H1 (cell line): ENCODE measurements at regions not wholly inside any gene's neighbourhood (a gene's known extent, or its start where the extent isn't known, plus 50 kb on each side); places are given as distances from the start of the nearest gene placed in this dataset.

Source experiments
- CTCF ChIA-PET: fragments of 300-600 bp; sonication (Branson Sonifier 250); formaldehyde crosslinking; loops from one replicate; lab custom pipeline; 2021; ENCODE audit not compliant: partially characterized antibody; lab: Charles Lee
- POLR2A ChIA-PET: fragments of 300-600 bp; sonication (Branson Sonifier 250); formaldehyde crosslinking; loops from one replicate; lab custom pipeline; 2021; ENCODE audit warnings: inconsistent platforms; ENCODE audit not compliant: partially characterized antibody; lab: Charles Lee
- DNase-seq, 2 experiments: peaks; one replicate each; pipeline versions ENCODE4 v3.0.0 to v3.0.0-alpha.2; 2010 to 2022; ENCODE audit warnings: low spot score in 2 of 2, low read depth in 1 of 2, mixed read lengths in 1 of 2
- FAIRE-seq: peaks from 2 replicates; lab custom pipeline; 2011; peaks lifted over from hg19 to GRCh38; lab: Jason Lieb, UNC
- H2AFZ ChIP-seq: 2 replicates; pipeline ENCODE4 v1.8.1; 2012; ENCODE audit warnings: low read length, inconsistent platforms
- H2AK5ac ChIP-seq: 2 replicates; pipeline ENCODE4 v1.6.1; 2013; ENCODE audit warnings: low read depth, low read length
- H2BK120ac ChIP-seq: replicated peaks from 2 replicates; pipeline ENCODE3; 2013; ENCODE audit warnings: low read depth, low read length, inconsistent platforms
- H2BK12ac ChIP-seq: 2 replicates; pipeline ENCODE4 v1.6.1; 2013; ENCODE audit warnings: low read depth, low read length
- H2BK15ac ChIP-seq: 2 replicates; pipeline ENCODE4 v1.6.1; 2013; ENCODE audit warnings: low read length
- H2BK20ac ChIP-seq: 2 replicates; pipeline ENCODE4 v1.6.1; 2013; ENCODE audit warnings: low read length
- H2BK5ac ChIP-seq: 2 replicates; pipeline ENCODE4 v1.6.1; 2013; ENCODE audit warnings: low read depth, low read length
- H3K14ac ChIP-seq: 2 replicates; pipeline ENCODE4 v1.6.1; 2013; ENCODE audit warnings: inconsistent platforms; ENCODE audit not compliant: insufficient read length
- H3K18ac ChIP-seq: 2 replicates; pipeline ENCODE4 v1.6.1; 2013; ENCODE audit warnings: low read length; ENCODE audit errors: extremely low read depth
- H3K23ac ChIP-seq: 2 replicates; pipeline ENCODE4 v1.6.1; 2013; ENCODE audit warnings: inconsistent platforms; ENCODE audit not compliant: insufficient read length
- H3K23me2 ChIP-seq: 2 replicates; pipeline ENCODE4 v1.6.1; 2013; ENCODE audit warnings: low read depth, low read length
- H3K27ac ChIP-seq: 2 replicates; pipeline ENCODE4 v1.6.1; 2011; ENCODE audit warnings: low read depth, low read length, inconsistent platforms
- H3K27me3 ChIP-seq, 4 experiments: replicated peaks in 1 of 4; 1 replicate in 1 of 4; 2 replicates in 3 of 4; pipeline versions ENCODE4 v1.6.1 to v1.8.1; 2011 to 2013; ENCODE audit warnings: low read length in 3 of 4, mild to moderate bottlenecking in 3 of 4, inconsistent platforms in 2 of 4, mixed read lengths in 2 of 4, moderate library complexity in 1 of 4; ENCODE audit not compliant: control insufficient read depth in 3 of 4, insufficient read depth in 3 of 4; ENCODE audit errors: extremely low read depth in 1 of 4
- H3K36me3 ChIP-seq, 4 experiments: 2 replicates each; pipeline versions ENCODE4 v1.6.1 to v1.8.1; 2011 to 2013; ENCODE audit warnings: mild to moderate bottlenecking in 4 of 4, low read length in 3 of 4, moderate library complexity in 2 of 4, control low read depth in 1 of 4, inconsistent platforms in 1 of 4; ENCODE audit not compliant: insufficient read depth in 4 of 4, control insufficient read depth in 2 of 4
- H3K4ac ChIP-seq: replicated peaks from 2 replicates; pipeline ENCODE3; 2013; ENCODE audit warnings: low read length, low read depth, mixed read lengths, inconsistent platforms; ENCODE audit not compliant: insufficient read length
- H3K4me1 ChIP-seq, 4 experiments: replicated peaks in 1 of 4; 1 replicate in 1 of 4; 2 replicates in 3 of 4; pipeline versions ENCODE4 v1.6.1 to v1.8.1; 2011 to 2013; ENCODE audit warnings: low read length in 3 of 4, inconsistent platforms in 2 of 4, mixed read lengths in 1 of 4; ENCODE audit not compliant: insufficient read depth in 4 of 4, control insufficient read depth in 3 of 4
- H3K4me2 ChIP-seq, 2 experiments: 2 replicates each; pipeline versions ENCODE4 v1.6.1 to v1.8.1; 2011 to 2013; ENCODE audit warnings: low read depth in 2 of 2, low read length in 2 of 2, control low read depth in 1 of 2, inconsistent platforms in 1 of 2, mild to moderate bottlenecking in 1 of 2; ENCODE audit not compliant: insufficient read depth in 1 of 2
- H3K4me3 ChIP-seq, 4 experiments: fragments of 200-600, 300-600 bp in 1 of 4; sonication (generic), shearing (Covaris generic), sonication (Bioruptor Twin) in 1 of 4; 2 replicates each; pipeline versions ENCODE4 v1.5.1 to v1.8.1; 2011 to 2016; ENCODE audit warnings: low read length in 4 of 4, low read depth in 3 of 4, control low read depth in 2 of 4, inconsistent platforms in 2 of 4, mild to moderate bottlenecking in 2 of 4, mixed read lengths in 1 of 4, moderate library complexity in 1 of 4; ENCODE audit not compliant: insufficient read depth in 2 of 4; ENCODE audit errors: extremely low read depth in 1 of 4
- H3K56ac ChIP-seq: replicated peaks from 2 replicates; pipeline ENCODE3; 2013; ENCODE audit warnings: low read depth, mild to moderate bottlenecking, mixed read lengths, low read length, inconsistent platforms; ENCODE audit not compliant: insufficient read length
- H3K79me1 ChIP-seq: 2 replicates; pipeline ENCODE4 v1.6.1; 2013; ENCODE audit warnings: low read depth, low read length, control low read depth
- H3K79me2 ChIP-seq, 2 experiments: 2 replicates each; pipeline versions ENCODE4 v1.6.1 to v1.8.1; 2012 to 2013; ENCODE audit warnings: low read length in 2 of 2, mild to moderate bottlenecking in 2 of 2, inconsistent platforms in 1 of 2; ENCODE audit not compliant: insufficient read depth in 2 of 2, control insufficient read depth in 1 of 2
- H3K9ac ChIP-seq, 4 experiments: replicated peaks in 1 of 4; 1 replicate in 1 of 4; 2 replicates in 3 of 4; pipeline versions ENCODE4 v1.6.1 to v1.8.1; 2011 to 2013; ENCODE audit warnings: low read depth in 3 of 4, low read length in 3 of 4, control low read depth in 2 of 4, mild to moderate bottlenecking in 2 of 4, moderate library complexity in 2 of 4, inconsistent platforms in 1 of 4; ENCODE audit errors: extremely low read depth in 1 of 4
- H3K9me3 ChIP-seq, 2 experiments: 2 replicates each; pipeline versions ENCODE4 v1.6.1 to v1.8.1; 2012 to 2013; ENCODE audit warnings: mild to moderate bottlenecking in 2 of 2, moderate library complexity in 2 of 2, control low read depth in 1 of 2, inconsistent platforms in 1 of 2, low read depth in 1 of 2, low read length in 1 of 2, mixed read lengths in 1 of 2; ENCODE audit not compliant: insufficient read depth in 2 of 2
- H4K20me1 ChIP-seq, 2 experiments: replicated peaks in 1 of 2; 2 replicates each; pipeline versions ENCODE3 to v1.8.1; 2011 to 2013; ENCODE audit warnings: inconsistent platforms in 2 of 2, low read length in 2 of 2, mild to moderate bottlenecking in 1 of 2; ENCODE audit not compliant: insufficient read depth in 2 of 2, control insufficient read depth in 1 of 2
- H4K5ac ChIP-seq: 2 replicates; pipeline ENCODE4 v1.6.1; 2013; ENCODE audit warnings: low read length, low read depth, mixed read lengths, inconsistent platforms; ENCODE audit not compliant: insufficient read length
- H4K8ac ChIP-seq: 2 replicates; pipeline ENCODE4 v1.8.0; 2013; ENCODE audit warnings: mild to moderate bottlenecking, moderate library complexity, low read length, inconsistent platforms; ENCODE audit not compliant: insufficient read depth; ENCODE audit errors: extremely low read depth
- H4K91ac ChIP-seq: replicated peaks from 2 replicates; pipeline ENCODE3; 2013; ENCODE audit warnings: low read length, mixed read lengths, inconsistent platforms; ENCODE audit not compliant: insufficient read length
- ASH2L ChIP-seq: fragments of 200-600, 300-600 bp; sonication (generic); IDR thresholded peaks from one replicate; pipeline ENCODE4 v1.7.1; 2017; ENCODE audit warnings: low read length
- ATF2 ChIP-seq: IDR thresholded peaks from 2 replicates; pipeline ENCODE4 v1.6.1; 2012; ENCODE audit warnings: low read length, inconsistent platforms
- CTCF ChIP-seq, 3 experiments: IDR thresholded peaks; 1 replicate in 2 of 3; 2 replicates in 1 of 3; pipeline versions ENCODE4 v1.5.1 to v1.6.1; 2011; ENCODE audit warnings: low read length in 3 of 3, mild to moderate bottlenecking in 3 of 3, inconsistent platforms in 2 of 3, low read depth in 1 of 3, moderate library complexity in 1 of 3; ENCODE audit not compliant: insufficient read depth in 1 of 3; ENCODE audit errors: control extremely low read depth in 1 of 3
- MAFK ChIP-seq: IDR thresholded peaks from 2 replicates; pipeline ENCODE4 v1.6.1; 2012; ENCODE audit warnings: low read depth, mild to moderate bottlenecking, improper control_type of control experiment, low read length
- PHF8 ChIP-seq: fragments of 200-600 bp; sonication (generic); conservative IDR thresholded peaks from 2 replicates; pipeline ENCODE4 v1.7.1; 2012; ENCODE audit warnings: low read depth, mild to moderate bottlenecking, inconsistent platforms, low read length, moderate library complexity
- RNF2 ChIP-seq: fragments of 200-900, 300-1000 bp; sonication (generic); IDR thresholded peaks from 2 replicates; pipeline ENCODE4 v1.7.1; 2016; ENCODE audit warnings: borderline replicate concordance, low read depth, mild to moderate bottlenecking, antibody characterized with exemption, low read length; ENCODE audit not compliant: poor library complexity, severe bottlenecking; ENCODE audit errors: missing control alignments
- RXRA ChIP-seq: IDR thresholded peaks from 2 replicates; pipeline ENCODE4 v1.6.1; 2011; ENCODE audit warnings: low read depth, mild to moderate bottlenecking, low read length, moderate library complexity; ENCODE audit not compliant: insufficient read depth
- SUZ12 ChIP-seq: fragments of 200-600 bp; sonication (generic); IDR thresholded peaks from 2 replicates; pipeline ENCODE4 v1.6.1; 2012; ENCODE audit warnings: mild to moderate bottlenecking, inconsistent platforms, low read length, moderate library complexity, mixed read lengths
- YY1 ChIP-seq: IDR thresholded peaks from 2 replicates; pipeline ENCODE4 v1.6.1; 2011; ENCODE audit warnings: low read depth, mild to moderate bottlenecking, low read length
- WGBS, 2 experiments: shearing (Covaris generic) in 1 of 2; methylation state at CpG; one replicate each; pipeline versions ENCODE4 v1.1.6 to v1.1.7; 2013 to 2015; ENCODE audit warnings: low lambda C conversion rate in 2 of 2, mixed read lengths in 2 of 2, inconsistent platforms in 1 of 2, low coverage in 1 of 2, missing lambda C conversion rate in 1 of 2; ENCODE audit not compliant: insufficient replicate concordance in 2 of 2, insufficient coverage in 1 of 2, insufficient read length in 1 of 2; ENCODE audit errors: extremely low coverage in 1 of 2, missing lambda C conversion rate in 1 of 2; 5-methylcytosine and 5-hydroxymethylcytosine counted together
- TF ChIP-seq, protein P1 (sequence below): IDR thresholded peaks from 2 replicates; pipeline ENCODE4 v1.6.1; 2012; ENCODE audit warnings: inconsistent platforms

DNA sequence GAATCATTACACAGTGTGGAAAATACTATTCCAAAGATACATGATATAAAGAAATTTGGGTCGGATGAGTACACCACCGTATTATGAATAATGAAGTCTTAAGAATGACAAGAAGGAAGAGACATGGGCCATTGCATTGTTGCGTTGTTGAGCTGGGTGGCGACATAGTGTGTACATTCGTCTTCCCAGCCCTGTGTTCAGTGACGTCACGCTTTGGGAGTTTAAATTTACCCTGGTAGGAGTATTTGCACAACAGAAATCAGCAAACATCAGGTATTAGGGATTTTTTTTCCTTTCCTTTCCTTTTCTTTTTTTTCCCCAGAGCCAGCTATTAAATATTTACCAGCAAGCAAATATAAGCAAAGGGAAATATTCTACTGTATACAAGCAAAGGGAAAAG, 347.2 kb upstream of the NETO1 start:
- H4K5ac ChIP-seq, result no peak overlapping the region
- H3K79me1 ChIP-seq, result no peaks in the 10 kb centered on the region
- H3K79me2 ChIP-seq, result no peaks in the 10 kb centered on the region
- no peaks in the 10 kb centered on the region for H3K27me3 ChIP-seq
- no peak overlapping the region for H3K4ac ChIP-seq
- no peak overlapping the region for H4K91ac ChIP-seq
- 96% methylated on average over 7 of the region's 7 CpGs; no CpG with 5 or more reads in 1 of the 2 experiments for WGBS, 2 experiments
- no peak for DNase-seq
- no peak overlapping the region for H2BK120ac ChIP-seq
- no peaks in the 10 kb centered on the region for H3K4me1 ChIP-seq
- ChIA-PET CTCF (no interaction called here), POLR2A (no interaction called here)
- H3K4me2 ChIP-seq, result no peak overlapping the region
- no peak overlapping the region for H3K27ac ChIP-seq
- no peak overlapping the region for H2BK5ac ChIP-seq
- no peak overlapping the region for H2BK12ac ChIP-seq
- H3K9ac ChIP-seq, result no peak overlapping the region
- no peak overlapping the region for H2BK20ac ChIP-seq
- no peak overlapping the region for H2AK5ac ChIP-seq
- H3K4me3 ChIP-seq, result no peak overlapping the region
- no peak overlapping the region for H4K8ac ChIP-seq
- no peak overlapping the region for H3K14ac ChIP-seq
- H3K23ac ChIP-seq, result no peak overlapping the region
- H2AFZ ChIP-seq, result no peak overlapping the region
- no peaks in the 10 kb centered on the region for H3K36me3 ChIP-seq
- H3K9me3 ChIP-seq, result peaks cover 7 to 12% of the 10 kb centered on the region in 2 experiments
- no peaks in the 10 kb centered on the region for H3K23me2 ChIP-seq
- no peak overlapping the region for H3K56ac ChIP-seq
- H4K20me1 ChIP-seq, result no peaks in the 10 kb centered on the region
- H2BK15ac ChIP-seq, result no peak overlapping the region
- no peak for FAIRE-seq
- no peak overlapping the region for H3K18ac ChIP-seq
- no peak for TF ChIP-seq SUZ12
- no peak for TF ChIP-seq ATF2
- TF ChIP-seq ASH2L, result no peak
- no peak for TF ChIP-seq YY1
- no peak for TF ChIP-seq PHF8
- TF ChIP-seq CTCF (IDR thresholded peaks at IDR 0.05; ENCODE audit: control extremely low read depth in 1 of 3, insufficient read depth in 1 of 3, low read depth in 1 of 3, low read length in 3 of 3), result no peak
- TF ChIP-seq MAFK, result no peak
- no peak for TF ChIP-seq RXRA
- TF ChIP-seq, protein P1, sequence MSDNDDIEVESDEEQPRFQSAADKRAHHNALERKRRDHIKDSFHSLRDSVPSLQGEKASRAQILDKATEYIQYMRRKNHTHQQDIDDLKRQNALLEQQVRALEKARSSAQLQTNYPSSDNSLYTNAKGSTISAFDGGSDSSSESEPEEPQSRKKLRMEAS, result no peak
- TF ChIP-seq RNF2, result no peak
